ENCODE measurements at regions not wholly inside any gene's neighbourhood (a gene's known extent, or its start where the extent isn't known, plus 50 kb on each side); places are given as distances from the start of the nearest gene placed in this dataset.

- DNase-seq (no peak), ATAC-seq (no peak)
- H3K36me3 ChIP-seq = no peaks in the 10 kb centered on the region
- H3K27ac ChIP-seq = no peak overlapping the region
- intact Hi-C loops (cut with DNase I) = no loop called here
- peaks cover 5% of the 10 kb centered on the region for H3K4me1 ChIP-seq
- no peak for TF ChIP-seq CTCF (IDR thresholded peaks at IDR 0.05)
- H3K27me3 ChIP-seq = no peaks in the 10 kb centered on the region
- no peak overlapping the region for H3K4me3 ChIP-seq
- H3K9me3 ChIP-seq = no peaks in the 10 kb centered on the region
These were observed 218.4 kb upstream of the FN1 start for GRCh38 chr2:215654148-215654819.

- Histone ChIP-seq H3K27ac (no peak overlapping the region), H3K27me3 (no peaks in the 10 kb centered on the region), H3K4me3 (no peak overlapping the region), H3K9me3 (no peaks in the 10 kb centered on the region), H3K36me3 (no peaks in the 10 kb centered on the region), H3K4me1 (no peaks in the 10 kb centered on the region)
- no peak for DNase-seq
- intact Hi-C loops (cut with DNase I) = no loop called here
- no peak for TF ChIP-seq CTCF (IDR thresholded peaks at IDR 0.05)
- no peak for ATAC-seq
These were observed 217.6 kb upstream of the FN1 start for GRCh38 chr2:215653344-215654030.

DNA sequence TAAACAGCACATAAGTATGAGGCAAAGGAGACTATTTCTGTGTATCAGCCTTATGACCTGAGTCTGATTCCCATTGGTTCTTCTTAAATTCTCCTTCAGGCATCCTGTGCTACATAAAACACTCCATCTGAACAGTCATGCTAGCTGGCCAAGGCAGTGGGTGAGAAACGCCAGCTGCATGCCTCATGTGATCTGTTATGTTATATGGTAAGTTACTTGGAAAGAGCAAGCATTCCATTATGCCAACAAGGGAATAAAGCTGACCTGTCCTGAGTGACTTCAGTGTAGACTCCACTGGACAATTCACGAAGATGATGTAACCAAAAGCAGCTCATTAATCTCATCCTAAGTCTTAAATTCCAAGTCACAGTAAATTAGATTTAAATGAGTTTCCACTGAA is 216.5 kb upstream of the FN1 start:
- no peak for TF ChIP-seq CTCF (IDR thresholded peaks at IDR 0.05)
- Histone ChIP-seq H3K27me3 (no peaks in the 10 kb centered on the region), H3K27ac (no peak overlapping the region), H3K36me3 (no peaks in the 10 kb centered on the region), H3K4me3 (no peak overlapping the region), H3K4me1 (no peaks in the 10 kb centered on the region), H3K9me3 (no peaks in the 10 kb centered on the region)
- no peak for ATAC-seq
- DNase-seq = no peak
- intact Hi-C loops (cut with DNase I) = no loop called here

GRCh38 chr2:215651412-215651811 is 215.5 kb upstream of the FN1 start:
- H3K27ac ChIP-seq = no peak overlapping the region
- H3K4me3 ChIP-seq = no peak overlapping the region
- H3K4me1 ChIP-seq = no peaks in the 10 kb centered on the region

DNA sequence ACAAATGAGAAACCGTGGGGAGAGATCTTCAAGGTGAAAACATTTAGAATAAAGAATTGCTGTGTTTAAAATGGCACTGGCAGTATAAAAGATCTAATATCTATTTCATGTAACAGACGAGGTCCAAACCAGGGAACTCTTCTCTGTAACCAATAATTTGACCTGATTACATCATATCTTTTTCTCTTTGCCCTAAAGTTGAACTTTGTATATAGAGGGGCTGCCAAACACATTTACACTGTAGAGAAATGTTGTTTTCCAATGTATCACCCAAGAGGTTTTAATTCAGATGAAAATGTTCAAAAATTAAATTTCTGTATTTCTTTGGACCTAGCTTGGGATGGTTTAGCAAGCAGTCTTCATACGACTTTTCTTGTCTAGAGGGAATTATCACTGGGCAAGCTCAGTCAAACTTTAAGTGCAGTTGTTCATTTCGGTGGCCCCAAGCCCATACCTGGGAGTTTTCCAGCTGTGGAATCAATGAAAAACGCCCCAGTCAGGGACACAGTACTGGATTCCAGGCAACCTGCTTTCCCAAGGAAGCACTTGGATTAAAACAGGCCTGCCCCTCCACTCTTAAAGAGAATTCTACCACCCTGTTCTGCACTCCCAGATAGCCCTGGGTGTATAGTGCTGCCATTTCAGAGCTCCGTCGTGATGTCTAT is 208.5 kb upstream of the FN1 start:
- no peaks in the 10 kb centered on the region for H3K36me3 ChIP-seq
- H3K27ac ChIP-seq = no peak overlapping the region
- ATAC-seq = no peak
- intact Hi-C loops (cut with DNase I) = no loop called here
- no peak for DNase-seq
- no peaks in the 10 kb centered on the region for H3K9me3 ChIP-seq
- TF ChIP-seq CTCF (IDR thresholded peaks at IDR 0.05) = no peak
- H3K4me1 ChIP-seq = no peaks in the 10 kb centered on the region
- no peak overlapping the region for H3K4me3 ChIP-seq
- H3K27me3 ChIP-seq = no peaks in the 10 kb centered on the region

More at GRCh38 chr2:215651412-215651811, 215.5 kb upstream of the FN1 start:
- H3K36me3 ChIP-seq = no peaks in the 10 kb centered on the region
- TF ChIP-seq CTCF (IDR thresholded peaks at IDR 0.05) = no peak
- intact Hi-C loops (cut with DNase I) = no loop called here
- no peaks in the 10 kb centered on the region for H3K9me3 ChIP-seq
- DNase-seq (no peak), ATAC-seq (no peak)
- no peaks in the 10 kb centered on the region for H3K27me3 ChIP-seq
